ENCODE measurements at regions not wholly inside any gene's neighbourhood (a gene's known extent, or its start where the extent isn't known, plus 50 kb on each side); places are given as distances from the start of the nearest gene placed in this dataset.
"Not testable (repeated sequence)": the region's sequence is repeated elsewhere in the genome, so short reads cannot be mapped to it uniquely, and the experiment has no call there.

GRCh38 chr7:149681274-149681673, 92.1 kb downstream of the ZNF467 start:
- no peak for DNase-seq

GRCh38 chr7:149680331-149681025, 92.9 kb downstream of the ZNF467 start:
- no peak for DNase-seq

DNA sequence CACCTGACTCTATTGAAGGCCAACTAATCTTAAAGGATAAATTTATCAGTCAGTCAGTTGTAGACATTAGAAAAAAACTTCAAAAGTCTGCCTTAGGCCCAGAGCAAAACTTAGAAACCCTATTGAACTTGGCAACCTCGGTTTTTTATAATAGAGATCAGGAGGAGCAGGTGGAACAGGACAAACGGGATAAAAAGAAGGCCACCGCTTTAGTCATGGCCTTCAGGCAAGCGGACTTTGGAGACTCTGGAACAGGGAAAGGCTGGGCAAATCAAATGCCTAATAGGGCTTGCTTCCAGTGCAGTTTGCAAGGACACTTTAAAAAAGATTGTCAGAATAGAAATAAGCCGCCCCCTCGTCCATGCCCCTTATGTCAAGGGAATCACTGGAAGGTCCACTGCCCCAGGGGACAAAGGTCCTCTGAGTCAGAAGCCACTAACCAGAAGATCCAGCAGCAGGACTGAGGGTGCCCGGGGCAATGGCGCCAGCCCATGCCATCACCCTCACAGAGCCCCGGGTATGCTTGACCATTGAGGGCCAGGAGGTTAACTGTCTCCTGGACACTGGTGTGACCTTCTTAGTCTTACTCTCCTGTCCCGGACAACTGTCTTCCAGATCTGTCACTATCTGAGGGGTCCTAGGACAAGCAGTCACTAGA, 98.5 kb downstream of the ZNF467 start:
- DNase-seq, result not testable (repeated sequence)

- no peak for DNase-seq
Measured at GRCh38 chr7:149673006-149673405, 100.4 kb downstream of the ZNF467 start.

DNA sequence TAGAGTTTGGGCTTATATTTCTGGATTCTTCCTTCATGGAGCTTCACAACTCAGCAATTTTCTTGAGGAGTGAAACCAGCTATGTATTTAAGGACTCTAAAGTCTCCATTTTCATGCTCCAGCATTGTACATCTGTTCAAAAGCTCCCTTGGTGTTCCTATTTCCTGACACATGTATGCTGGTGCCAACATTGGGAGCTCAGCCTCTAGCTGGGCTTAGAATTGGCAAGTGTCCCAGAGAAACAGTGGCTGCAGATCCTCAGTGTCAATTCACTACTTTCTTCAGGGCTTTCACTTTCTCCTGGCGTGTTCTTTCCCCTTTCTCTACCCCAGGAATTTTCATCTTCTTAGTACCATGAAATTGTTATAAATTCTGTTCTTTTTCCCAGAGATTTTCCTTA, 103.1 kb downstream of the ZNF467 start:
- no peak for DNase-seq

DNA sequence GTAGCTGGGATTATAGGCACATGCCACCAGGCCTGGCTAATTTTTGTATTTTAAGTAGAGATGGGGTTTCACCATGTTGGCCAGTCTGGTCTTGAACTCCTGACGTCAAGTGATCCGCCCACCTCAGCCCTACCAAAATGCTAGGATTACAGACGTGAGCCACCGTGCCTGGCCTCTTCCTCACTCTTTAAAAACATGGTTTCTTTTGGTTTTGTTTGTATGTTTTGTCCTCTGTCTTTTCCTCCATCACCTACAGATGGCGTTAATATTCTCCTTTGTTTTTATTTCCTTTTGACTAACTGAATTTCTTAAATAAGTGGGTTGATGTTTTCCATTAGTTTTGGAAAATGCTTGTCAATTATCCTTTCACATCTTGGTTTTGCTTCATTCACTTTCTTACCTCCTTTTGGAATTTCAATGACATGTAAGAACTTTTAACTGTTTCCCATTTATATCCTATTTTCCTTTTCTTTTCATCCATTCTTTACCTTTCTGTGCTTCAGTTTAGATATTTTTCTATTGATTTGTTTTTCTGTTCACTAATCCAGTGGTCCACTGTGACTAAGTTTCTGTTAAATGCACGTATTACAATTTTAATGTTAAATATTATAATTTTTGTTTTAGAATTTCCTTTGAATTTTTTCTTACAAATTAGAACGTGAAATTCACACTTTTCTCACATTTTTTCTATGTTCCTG, 104.1 kb downstream of the ZNF467 start:
- DNase-seq, result no peak

- no peak for DNase-seq
Measured at GRCh38 chr7:149666360-149666945, 106.9 kb downstream of the ZNF467 start.

- DNase-seq, result not testable (repeated sequence)
Measured at GRCh38 chr7:149665618-149666017, 107.8 kb downstream of the ZNF467 start.

GRCh38 chr7:149664666-149665065, 108.7 kb downstream of the ZNF467 start:
- no peak for DNase-seq

DNA sequence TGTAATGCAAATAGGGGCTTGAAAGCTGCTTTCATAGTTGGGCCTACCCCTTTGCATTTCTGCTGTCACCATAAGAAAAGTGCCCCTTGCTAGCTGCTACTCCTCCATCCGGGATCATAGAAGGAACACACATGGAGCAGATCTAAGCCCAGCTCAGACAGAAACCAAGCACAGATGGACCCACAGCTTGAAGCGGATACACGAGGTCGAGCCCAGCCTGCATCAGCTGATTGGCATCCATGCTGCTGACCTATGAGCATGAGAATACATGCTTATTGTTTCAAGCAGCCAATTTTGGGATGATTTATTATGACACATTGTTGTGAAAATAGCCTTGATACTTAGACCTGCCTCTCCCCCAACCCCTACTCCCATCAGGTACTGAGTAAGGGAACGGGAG, 109.2 kb downstream of the ZNF467 start:
- DNase-seq, result no peak

GRCh38 chr7:149662591-149663095, 110.7 kb downstream of the ZNF467 start:
- no peak for DNase-seq

DNA sequence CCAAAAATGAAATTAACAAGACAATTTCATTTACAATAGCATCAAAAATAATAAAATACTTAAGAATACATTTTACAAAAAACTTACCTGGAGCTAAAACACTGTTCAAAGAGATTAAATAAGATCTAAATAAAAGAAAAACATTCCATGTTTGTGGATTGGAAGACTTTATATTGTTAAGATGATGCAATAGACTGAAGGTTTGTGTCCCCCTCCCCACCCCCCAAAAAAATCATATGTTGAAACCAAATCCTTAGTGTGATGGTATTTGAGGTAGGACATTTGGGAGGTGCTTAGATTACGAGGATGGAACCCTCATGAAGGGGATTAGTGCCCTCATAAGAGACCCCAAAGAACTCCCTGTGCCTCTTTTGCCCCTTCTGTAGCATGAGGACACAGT, 117.6 kb downstream of the ZNF467 start:
- no peak for DNase-seq

- no peak for DNase-seq
Measured at GRCh38 chr7:149654588-149654987, 118.8 kb downstream of the ZNF467 start.

GRCh38 chr7:149650190-149650589, 123.2 kb downstream of the ZNF467 start:
- not testable (repeated sequence) for DNase-seq

- DNase-seq, result no peak
Measured at GRCh38 chr7:149644754-149645153, 128.6 kb downstream of the ZNF467 start.

GRCh38 chr7:149642589-149642988, 130.8 kb downstream of the ZNF467 start:
- no peak for DNase-seq

DNA sequence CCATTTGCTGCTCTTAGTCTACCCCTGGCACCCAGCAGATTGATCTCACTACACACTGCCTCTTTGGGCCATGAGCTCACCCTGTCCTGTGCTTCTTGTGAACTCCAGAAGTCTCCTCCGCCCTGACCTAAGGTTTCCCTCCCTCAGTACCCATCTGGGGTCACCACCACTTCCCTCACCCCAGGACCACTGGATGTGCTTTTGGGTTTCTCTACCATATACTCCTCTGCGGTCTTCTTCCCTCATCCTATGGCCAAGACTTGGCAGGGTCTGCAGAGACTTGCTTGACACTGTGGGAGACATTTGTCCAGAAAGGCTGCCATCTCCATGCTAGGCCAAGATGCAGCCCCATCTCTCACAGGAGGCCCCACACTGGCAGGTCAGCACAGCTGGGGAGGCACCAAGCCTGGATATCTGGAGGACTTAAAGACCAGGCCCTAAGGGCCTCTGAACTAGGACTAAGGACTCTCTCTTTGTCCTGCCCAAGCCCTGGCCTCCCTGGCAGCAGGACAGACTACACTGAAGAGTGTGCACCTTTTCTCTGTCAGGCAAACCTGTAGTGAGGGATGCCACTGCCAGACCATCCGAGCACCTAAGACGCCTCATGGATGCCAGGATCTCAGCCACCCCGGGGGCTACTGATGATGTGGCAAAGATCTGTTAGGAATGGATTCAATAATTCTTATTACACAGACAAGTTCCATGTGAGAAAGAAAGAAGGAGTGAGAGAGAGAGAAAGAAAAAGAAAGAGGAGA, 134.6 kb downstream of the ZNF467 start:
- no peak for DNase-seq

DNA sequence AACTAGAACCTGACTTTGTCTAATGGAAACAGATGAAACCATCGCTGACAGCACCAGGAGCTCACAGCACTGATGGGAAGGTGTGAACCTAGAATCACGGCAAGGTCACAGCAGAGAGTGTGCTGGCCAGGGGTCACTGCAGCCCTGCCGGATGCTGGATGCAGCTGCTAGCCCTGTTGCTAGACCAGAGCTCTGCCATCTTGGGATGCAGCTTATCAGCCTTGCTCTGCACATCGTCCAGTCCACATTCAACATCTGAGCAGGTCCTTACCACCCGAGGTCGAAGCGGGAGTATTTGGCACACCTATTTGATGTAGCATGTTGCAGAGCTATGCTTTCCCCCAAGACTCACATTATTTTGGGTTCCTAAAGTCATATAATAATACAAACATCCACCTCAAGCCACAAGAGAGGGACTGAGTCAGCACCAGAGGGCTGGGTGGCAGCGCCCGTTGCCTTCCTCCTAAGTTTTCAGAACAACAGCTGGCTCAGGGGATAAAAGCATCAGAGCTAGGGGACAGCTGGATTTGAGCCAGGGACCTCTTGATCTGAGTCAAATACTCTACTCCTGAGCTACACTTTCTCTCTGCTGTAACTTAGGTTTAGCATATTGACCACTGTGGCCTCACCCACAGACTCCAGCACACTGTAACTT, 135.3 kb downstream of the ZNF467 start:
- no peak for DNase-seq

DNA sequence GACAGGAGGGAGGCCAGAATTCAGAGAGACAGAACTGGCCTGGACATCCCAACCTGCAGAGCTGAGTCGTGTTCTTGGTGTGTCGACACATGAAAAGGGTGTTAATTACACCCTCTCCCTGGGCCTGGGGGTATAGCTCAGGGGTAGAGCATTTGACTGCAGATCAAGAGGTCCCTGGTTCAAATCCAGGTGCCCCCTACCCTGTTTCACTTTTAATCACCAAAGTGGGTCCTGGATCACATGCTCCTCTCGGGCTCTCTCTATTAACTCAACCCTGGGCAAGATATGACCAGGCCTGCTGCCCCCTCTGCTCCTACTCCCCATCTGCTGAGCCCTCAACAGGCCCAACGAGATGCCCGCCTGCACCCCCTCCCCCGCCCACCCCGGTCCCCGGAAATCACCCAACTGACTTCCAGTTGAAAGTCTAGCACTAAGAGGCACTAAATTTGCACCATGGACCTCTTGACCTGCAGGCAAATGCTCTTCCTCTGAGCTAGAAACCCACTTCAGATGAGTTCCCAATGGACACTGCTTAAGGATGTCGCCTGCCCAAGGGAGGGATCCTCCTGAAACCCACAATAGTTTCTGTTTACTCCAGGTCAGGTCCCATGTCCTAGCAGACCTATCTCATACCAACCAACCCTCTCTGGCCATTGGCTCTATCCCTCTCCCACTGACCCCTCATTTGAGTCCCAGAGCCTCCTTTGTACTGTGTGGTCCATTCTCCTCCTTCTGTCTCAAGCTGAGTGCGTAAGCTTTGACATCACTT, 137.6 kb downstream of the ZNF467 start:
- DNase-seq, result no peak

GRCh38 chr7:149633976-149634945, 136.7 kb upstream of the ZNF746 start:
- no peak for DNase-seq
